WTC11 (cell line): ENCODE measurements at regions not wholly inside any gene's neighbourhood (a gene's known extent, or its start where the extent isn't known, plus 50 kb on each side); places are given as distances from the start of the nearest gene placed in this dataset.

Experiments
- ATAC-seq: fragments of 200-7000 bp; cut with Tn5 transposase; 2 replicates; pipeline ENCODE4 v1.10.0; 2021; ENCODE audit warnings: mild to moderate bottlenecking, moderate library complexity
- CTCF ChIA-PET: fragments of 300-600 bp; sonication (Branson Sonifier 250); formaldehyde crosslinking; loops from one replicate; lab custom pipeline; 2021; ENCODE audit warnings: antibody characterized with exemption; lab: Charles Lee
- POLR2A ChIA-PET: fragments of 350-600 bp; sonication (Branson Sonifier 250); formaldehyde crosslinking; loops from one replicate; lab custom pipeline; 2021; ENCODE audit warnings: antibody characterized with exemption; lab: Charles Lee
- DNase-seq: peaks from one replicate; pipeline ENCODE4 v3.0.0; 2021; ENCODE audit warnings: low spot score
- H3K27ac Mint-ChIP-seq: 2 replicates; pipeline ENCODE4 v1.8.0; 2021; ENCODE audit warnings: mixed read lengths
- H3K27me3 Mint-ChIP-seq: 2 replicates; pipeline ENCODE4 v1.8.0; 2021; ENCODE audit warnings: low read depth, mild to moderate bottlenecking, moderate library complexity, mixed read lengths
- H3K36me3 Mint-ChIP-seq: 2 replicates; pipeline ENCODE4 v1.8.0; 2021; ENCODE audit warnings: mixed read lengths
- H3K4me1 Mint-ChIP-seq: 2 replicates; pipeline ENCODE4 v1.8.0; 2022; ENCODE audit warnings: mixed read lengths
- H3K4me3 Mint-ChIP-seq: 2 replicates; pipeline ENCODE4 v1.8.0; 2021; ENCODE audit warnings: mild to moderate bottlenecking, moderate library complexity, mixed read lengths
- H3K9me3 Mint-ChIP-seq: 2 replicates; pipeline ENCODE4 v1.8.0; 2021; ENCODE audit warnings: mixed read lengths
- ELF4 ChIP-seq: sonication (generic); formaldehyde crosslinking; IDR thresholded peaks from 2 replicates; pipeline ENCODE4 v1.8.1; 2022; ENCODE audit warnings: low read depth, mild to moderate bottlenecking, moderate library complexity, missing genetic modification reagents
- ETV6 ChIP-seq: sonication (generic); formaldehyde crosslinking; IDR thresholded peaks from 2 replicates; pipeline ENCODE4 v1.8.1; 2022; ENCODE audit warnings: mild to moderate bottlenecking, missing genetic modification reagents
- GABPB1 ChIP-seq: sonication (generic); formaldehyde crosslinking; IDR thresholded peaks from 2 replicates; pipeline ENCODE4 v1.8.1; 2023; ENCODE audit warnings: mild to moderate bottlenecking, missing genetic modification reagents
- IRF1 ChIP-seq: sonication (generic); formaldehyde crosslinking; IDR thresholded peaks from 2 replicates; pipeline ENCODE4 v1.8.0; 2023; ENCODE audit warnings: missing genetic modification reagents
- MXD4 ChIP-seq: fragments of 250-450 bp; sonication (Bioruptor Pico); IDR thresholded peaks from 2 replicates; pipeline ENCODE4 v1.8.0; 2021; ENCODE audit warnings: mild to moderate bottlenecking, moderate library complexity, borderline replicate concordance
- NFATC4 ChIP-seq: fragments of 250-450 bp; sonication (Bioruptor Pico); IDR thresholded peaks from 2 replicates; pipeline ENCODE4 v1.9.0; 2021; ENCODE audit warnings: mild to moderate bottlenecking
- NR3C1 ChIP-seq: sonication (generic); formaldehyde crosslinking; conservative IDR thresholded peaks from 2 replicates; pipeline ENCODE4 v1.8.1; 2023; ENCODE audit warnings: low read depth, mild to moderate bottlenecking, missing genetic modification reagents
- PRRX2 ChIP-seq: fragments of 250-450 bp; sonication (Bioruptor Pico); IDR thresholded peaks from 2 replicates; pipeline ENCODE4 v1.8.0; 2021; ENCODE audit warnings: mild to moderate bottlenecking
- SOX15 ChIP-seq: fragments of 250-450 bp; sonication (Bioruptor Pico); IDR thresholded peaks from 2 replicates; pipeline ENCODE4 v1.9.0; 2021; ENCODE audit warnings: mild to moderate bottlenecking
- SP1 ChIP-seq: sonication (generic); formaldehyde crosslinking; conservative IDR thresholded peaks from 2 replicates; pipeline ENCODE4 v1.8.1; 2022; ENCODE audit warnings: missing genetic modification reagents
- TCF7 ChIP-seq: sonication (generic); formaldehyde crosslinking; IDR thresholded peaks from 2 replicates; pipeline ENCODE4 v1.8.0; 2022; ENCODE audit warnings: mild to moderate bottlenecking, low read depth, missing genetic modification reagents, moderate library complexity
- TEAD4 ChIP-seq: sonication (generic); formaldehyde crosslinking; IDR thresholded peaks from 2 replicates; pipeline ENCODE4 v1.8.0; 2022; ENCODE audit warnings: mild to moderate bottlenecking, missing genetic modification reagents
- USF2 ChIP-seq: sonication (generic); formaldehyde crosslinking; IDR thresholded peaks from 2 replicates; pipeline ENCODE4 v1.8.1; 2023; ENCODE audit warnings: mild to moderate bottlenecking, missing genetic modification reagents, moderate library complexity
- ZNF232 ChIP-seq: sonication (generic); formaldehyde crosslinking; IDR thresholded peaks from 2 replicates; pipeline ENCODE4 v1.8.0; 2022; ENCODE audit warnings: mild to moderate bottlenecking, missing genetic modification reagents
- ZSCAN18 ChIP-seq: fragments of 250-450 bp; sonication (Bioruptor Pico); IDR thresholded peaks from 2 replicates; pipeline ENCODE4 v2.1.2; 2022; ENCODE audit warnings: mild to moderate bottlenecking, moderate library complexity
- TF ChIP-seq, protein P1 (sequence below): sonication (generic); formaldehyde crosslinking; IDR thresholded peaks from 2 replicates; pipeline ENCODE4 v1.8.1; 2022; ENCODE audit warnings: mild to moderate bottlenecking, missing genetic modification reagents, moderate library complexity, borderline replicate concordance
- TF ChIP-seq, protein P2 (sequence below): sonication (generic); formaldehyde crosslinking; conservative IDR thresholded peaks from 2 replicates; pipeline ENCODE4 v1.8.1; 2023; ENCODE audit warnings: mild to moderate bottlenecking, low read depth, missing genetic modification reagents, moderate library complexity
- TF ChIP-seq, protein P3 (sequence below): sonication (generic); formaldehyde crosslinking; conservative IDR thresholded peaks from 2 replicates; pipeline ENCODE4 v1.8.1; 2022; ENCODE audit warnings: mild to moderate bottlenecking, missing genetic modification reagents
- TF ChIP-seq, protein P4 (sequence below): sonication (generic); formaldehyde crosslinking; IDR thresholded peaks from 2 replicates; pipeline ENCODE4 v1.8.1; 2023; ENCODE audit warnings: mild to moderate bottlenecking, missing genetic modification reagents
- TF ChIP-seq, protein P5 (sequence below): fragments of 250-450 bp; sonication (Bioruptor Pico); IDR thresholded peaks from 2 replicates; pipeline ENCODE4 v1.9.0; 2021; ENCODE audit warnings: mild to moderate bottlenecking
- TF ChIP-seq, protein P6 (sequence below): fragments of 250-450 bp; sonication (Bioruptor Pico); conservative IDR thresholded peaks from 2 replicates; pipeline ENCODE4 v1.9.0; 2021; ENCODE audit warnings: mild to moderate bottlenecking

GRCh38 chr14:28077021-28077420 is 689.6 kb upstream of the FOXG1 start:
- peaks cover 11% of the 10 kb centered on the region for H3K4me1 Mint-ChIP-seq
- DNase-seq (no peak), ATAC-seq (no peak)
- TF ChIP-seq ELF4: no peak
- no peak for TF ChIP-seq MXD4 (CRISPR knock-in tag)
- TF ChIP-seq USF2 (CRISPR knock-in tag): no peak
- no peak for TF ChIP-seq TCF7 (CRISPR knock-in tag)
- no peak for TF ChIP-seq GABPB1 (CRISPR knock-in tag)
- TF ChIP-seq PRRX2 (CRISPR knock-in tag): no peak
- TF ChIP-seq SOX15 (CRISPR knock-in tag): no peak
- TF ChIP-seq, protein P1, sequence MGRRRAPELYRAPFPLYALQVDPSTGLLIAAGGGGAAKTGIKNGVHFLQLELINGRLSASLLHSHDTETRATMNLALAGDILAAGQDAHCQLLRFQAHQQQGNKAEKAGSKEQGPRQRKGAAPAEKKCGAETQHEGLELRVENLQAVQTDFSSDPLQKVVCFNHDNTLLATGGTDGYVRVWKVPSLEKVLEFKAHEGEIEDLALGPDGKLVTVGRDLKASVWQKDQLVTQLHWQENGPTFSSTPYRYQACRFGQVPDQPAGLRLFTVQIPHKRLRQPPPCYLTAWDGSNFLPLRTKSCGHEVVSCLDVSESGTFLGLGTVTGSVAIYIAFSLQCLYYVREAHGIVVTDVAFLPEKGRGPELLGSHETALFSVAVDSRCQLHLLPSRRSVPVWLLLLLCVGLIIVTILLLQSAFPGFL (CRISPR knock-in tag): no peak
- TF ChIP-seq, protein P2, sequence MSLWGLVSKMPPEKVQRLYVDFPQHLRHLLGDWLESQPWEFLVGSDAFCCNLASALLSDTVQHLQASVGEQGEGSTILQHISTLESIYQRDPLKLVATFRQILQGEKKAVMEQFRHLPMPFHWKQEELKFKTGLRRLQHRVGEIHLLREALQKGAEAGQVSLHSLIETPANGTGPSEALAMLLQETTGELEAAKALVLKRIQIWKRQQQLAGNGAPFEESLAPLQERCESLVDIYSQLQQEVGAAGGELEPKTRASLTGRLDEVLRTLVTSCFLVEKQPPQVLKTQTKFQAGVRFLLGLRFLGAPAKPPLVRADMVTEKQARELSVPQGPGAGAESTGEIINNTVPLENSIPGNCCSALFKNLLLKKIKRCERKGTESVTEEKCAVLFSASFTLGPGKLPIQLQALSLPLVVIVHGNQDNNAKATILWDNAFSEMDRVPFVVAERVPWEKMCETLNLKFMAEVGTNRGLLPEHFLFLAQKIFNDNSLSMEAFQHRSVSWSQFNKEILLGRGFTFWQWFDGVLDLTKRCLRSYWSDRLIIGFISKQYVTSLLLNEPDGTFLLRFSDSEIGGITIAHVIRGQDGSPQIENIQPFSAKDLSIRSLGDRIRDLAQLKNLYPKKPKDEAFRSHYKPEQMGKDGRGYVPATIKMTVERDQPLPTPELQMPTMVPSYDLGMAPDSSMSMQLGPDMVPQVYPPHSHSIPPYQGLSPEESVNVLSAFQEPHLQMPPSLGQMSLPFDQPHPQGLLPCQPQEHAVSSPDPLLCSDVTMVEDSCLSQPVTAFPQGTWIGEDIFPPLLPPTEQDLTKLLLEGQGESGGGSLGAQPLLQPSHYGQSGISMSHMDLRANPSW (CRISPR knock-in tag): no peak
- no peak for TF ChIP-seq NR3C1 (CRISPR knock-in tag)
- TF ChIP-seq IRF1 (CRISPR knock-in tag): no peak
- TF ChIP-seq ETV6 (CRISPR knock-in tag): no peak
- TF ChIP-seq ZNF232: no peak
- ChIA-PET CTCF (no interaction called here), POLR2A (no interaction called here)
- no peak overlapping the region for H3K27ac Mint-ChIP-seq
- H3K27me3 Mint-ChIP-seq: no peaks in the 10 kb centered on the region
- H3K4me3 Mint-ChIP-seq: no peak overlapping the region
- peaks cover 6% of the 10 kb centered on the region; the same call in 1 of the 2 replicates for H3K9me3 Mint-ChIP-seq
- H3K36me3 Mint-ChIP-seq: 0 out of 2 replicates have a peak, but pooled peaks cover 4% of the 10 kb centered on the region

- Mint-ChIP-seq H3K4me1 (peaks cover 35% of the 10 kb centered on the region), H3K36me3 (no peaks in the 10 kb centered on the region), H3K27me3 (no peaks in the 10 kb centered on the region), H3K9me3 (no peaks in the 10 kb centered on the region), H3K4me3 (no peak overlapping the region), H3K27ac (peak overlapping the region; percentile 26; the same call in 1 of the 2 replicates)
- ATAC-seq (peak; percentile 55), DNase-seq (no peak)
- ChIA-PET POLR2A (no interaction called here), CTCF (no interaction called here)
- TF ChIP-seq, protein P3, sequence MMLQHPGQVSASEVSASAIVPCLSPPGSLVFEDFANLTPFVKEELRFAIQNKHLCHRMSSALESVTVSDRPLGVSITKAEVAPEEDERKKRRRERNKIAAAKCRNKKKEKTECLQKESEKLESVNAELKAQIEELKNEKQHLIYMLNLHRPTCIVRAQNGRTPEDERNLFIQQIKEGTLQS (CRISPR knock-in tag): no peak
- TF ChIP-seq ZSCAN18 (no peak), TEAD4 (CRISPR knock-in tag) (no peak), SOX15 (CRISPR knock-in tag) (no peak), NFATC4 (no peak), SP1 (CRISPR knock-in tag) (no peak)
- TF ChIP-seq, protein P4, sequence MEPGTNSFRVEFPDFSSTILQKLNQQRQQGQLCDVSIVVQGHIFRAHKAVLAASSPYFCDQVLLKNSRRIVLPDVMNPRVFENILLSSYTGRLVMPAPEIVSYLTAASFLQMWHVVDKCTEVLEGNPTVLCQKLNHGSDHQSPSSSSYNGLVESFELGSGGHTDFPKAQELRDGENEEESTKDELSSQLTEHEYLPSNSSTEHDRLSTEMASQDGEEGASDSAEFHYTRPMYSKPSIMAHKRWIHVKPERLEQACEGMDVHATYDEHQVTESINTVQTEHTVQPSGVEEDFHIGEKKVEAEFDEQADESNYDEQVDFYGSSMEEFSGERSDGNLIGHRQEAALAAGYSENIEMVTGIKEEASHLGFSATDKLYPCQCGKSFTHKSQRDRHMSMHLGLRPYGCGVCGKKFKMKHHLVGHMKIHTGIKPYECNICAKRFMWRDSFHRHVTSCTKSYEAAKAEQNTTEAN (CRISPR knock-in tag): no peak
- TF ChIP-seq, protein P5, sequence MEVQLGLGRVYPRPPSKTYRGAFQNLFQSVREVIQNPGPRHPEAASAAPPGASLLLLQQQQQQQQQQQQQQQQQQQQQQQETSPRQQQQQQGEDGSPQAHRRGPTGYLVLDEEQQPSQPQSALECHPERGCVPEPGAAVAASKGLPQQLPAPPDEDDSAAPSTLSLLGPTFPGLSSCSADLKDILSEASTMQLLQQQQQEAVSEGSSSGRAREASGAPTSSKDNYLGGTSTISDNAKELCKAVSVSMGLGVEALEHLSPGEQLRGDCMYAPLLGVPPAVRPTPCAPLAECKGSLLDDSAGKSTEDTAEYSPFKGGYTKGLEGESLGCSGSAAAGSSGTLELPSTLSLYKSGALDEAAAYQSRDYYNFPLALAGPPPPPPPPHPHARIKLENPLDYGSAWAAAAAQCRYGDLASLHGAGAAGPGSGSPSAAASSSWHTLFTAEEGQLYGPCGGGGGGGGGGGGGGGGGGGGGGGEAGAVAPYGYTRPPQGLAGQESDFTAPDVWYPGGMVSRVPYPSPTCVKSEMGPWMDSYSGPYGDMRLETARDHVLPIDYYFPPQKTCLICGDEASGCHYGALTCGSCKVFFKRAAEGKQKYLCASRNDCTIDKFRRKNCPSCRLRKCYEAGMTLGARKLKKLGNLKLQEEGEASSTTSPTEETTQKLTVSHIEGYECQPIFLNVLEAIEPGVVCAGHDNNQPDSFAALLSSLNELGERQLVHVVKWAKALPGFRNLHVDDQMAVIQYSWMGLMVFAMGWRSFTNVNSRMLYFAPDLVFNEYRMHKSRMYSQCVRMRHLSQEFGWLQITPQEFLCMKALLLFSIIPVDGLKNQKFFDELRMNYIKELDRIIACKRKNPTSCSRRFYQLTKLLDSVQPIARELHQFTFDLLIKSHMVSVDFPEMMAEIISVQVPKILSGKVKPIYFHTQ: no peak
- TF ChIP-seq, protein P6, sequence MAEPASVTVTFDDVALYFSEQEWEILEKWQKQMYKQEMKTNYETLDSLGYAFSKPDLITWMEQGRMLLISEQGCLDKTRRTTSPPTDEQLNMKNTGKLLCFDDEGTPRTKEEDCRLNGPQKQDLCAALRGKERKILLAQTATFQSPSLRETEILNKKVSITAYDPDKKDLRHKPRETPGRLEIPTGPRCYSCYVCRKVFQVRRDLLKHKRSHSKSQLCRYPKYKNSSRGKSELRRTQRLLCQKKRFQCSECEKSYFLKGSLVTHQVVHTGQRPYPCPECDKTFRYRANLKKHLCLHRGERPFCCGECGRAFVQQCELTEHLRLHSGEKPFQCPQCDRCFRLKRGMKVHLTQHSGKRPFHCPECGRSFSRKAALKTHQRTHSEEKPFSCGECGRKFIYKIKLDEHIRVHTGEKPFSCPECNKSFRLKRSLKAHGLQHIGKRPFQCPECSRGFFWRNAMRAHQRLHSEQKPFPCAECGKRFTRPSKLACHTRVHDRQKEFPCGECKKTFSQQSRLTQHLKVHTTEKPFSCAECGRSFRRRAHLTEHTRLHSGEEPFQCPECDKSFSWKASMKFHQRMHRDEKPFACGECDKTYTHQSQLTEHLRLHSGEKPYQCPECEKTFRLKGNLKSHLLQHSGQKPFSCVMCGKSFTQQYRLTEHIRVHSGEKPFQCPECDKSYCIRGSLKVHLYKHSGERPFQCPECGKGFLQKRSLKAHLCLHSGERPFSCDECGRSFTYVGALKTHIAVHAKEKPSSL (CRISPR knock-in tag): no peak
Observed at GRCh38 chr14:28083389-28083788, 683.2 kb upstream of the FOXG1 start.
